Tibial nerve (tissue), 4 donors: ENCODE measurements at regions not wholly inside any gene's neighbourhood (a gene's known extent, or its start where the extent isn't known, plus 50 kb on each side); places are given as distances from the start of the nearest gene placed in this dataset.

Experiments used
- DNase-seq, 2 donors: peaks; one replicate each; pipeline ENCODE4 v3.0.0-alpha.2; 2019; ENCODE audit warnings: low spot score in 2 of 2
- H3K27ac ChIP-seq, 4 donors: fragments of 200-600 bp; sonication (generic) in 3 of 4; one replicate each; pipeline ENCODE4 v1.5.1; 2017 to 2019; ENCODE audit warnings: mild to moderate bottlenecking in 1 of 4
- H3K27me3 ChIP-seq, 2 donors: fragments of 200-600 bp; sonication (generic) in 1 of 2; one replicate each; pipeline versions ENCODE4 v1.5.1 to v1.6.0; 2017 to 2019
- H3K36me3 ChIP-seq, 3 donors: fragments of 200-600 bp; sonication (generic); one replicate each; pipeline ENCODE4 v1.5.1; 2018 to 2019
- H3K4me1 ChIP-seq, 4 donors: fragments of 200-600 bp; sonication (generic) in 3 of 4; one replicate each; pipeline ENCODE4 v1.5.1; 2017 to 2019
- H3K4me3 ChIP-seq, 4 donors: fragments of 200-600 bp; sonication (generic) in 3 of 4; one replicate each; pipeline ENCODE4 v1.5.1; 2017 to 2019; ENCODE audit warnings: mild to moderate bottlenecking in 1 of 4, moderate library complexity in 1 of 4
- H3K9me3 ChIP-seq, 4 donors: fragments of 200-600 bp; sonication (generic) in 3 of 4; one replicate each; pipeline ENCODE4 v1.5.1; 2017 to 2019
- EP300 ChIP-seq, 2 donors: sonication (generic); formaldehyde crosslinking; IDR thresholded peaks; one replicate each; pipeline ENCODE4 v1.6.1; 2017; ENCODE audit warnings: antibody characterized with exemption in 2 of 2, mild to moderate bottlenecking in 1 of 2
- POLR2A ChIP-seq, 2 donors: fragments of 450-650 bp; IDR thresholded peaks; one replicate each; pipeline ENCODE4 v1.6.1; 2017; ENCODE audit warnings: antibody characterized with exemption in 2 of 2, mild to moderate bottlenecking in 2 of 2, moderate library complexity in 2 of 2
- WGBS, 2 donors: methylation state at CpG; one replicate each; pipeline ENCODE4 v1.1.5; 2018; 5-methylcytosine and 5-hydroxymethylcytosine counted together
- small RNA-seq: library from RNA; depleted of rRNA; stranded (forward); fragments of <200 nt; gene quantifications from one replicate; pipeline ENCODE3, GENCODE V24; 2016
- TF ChIP-seq, protein P1 (sequence below), 5 experiments: fragments of 200-600 bp in 3 of 5; fragments of 450-650 bp in 2 of 5; sonication (generic) in 3 of 5; IDR thresholded peaks; one replicate each; pipeline ENCODE4 v1.5.1; 2016 to 2019; ENCODE audit warnings: antibody characterized with exemption in 5 of 5, mild to moderate bottlenecking in 3 of 5, moderate library complexity in 2 of 5

DNA sequence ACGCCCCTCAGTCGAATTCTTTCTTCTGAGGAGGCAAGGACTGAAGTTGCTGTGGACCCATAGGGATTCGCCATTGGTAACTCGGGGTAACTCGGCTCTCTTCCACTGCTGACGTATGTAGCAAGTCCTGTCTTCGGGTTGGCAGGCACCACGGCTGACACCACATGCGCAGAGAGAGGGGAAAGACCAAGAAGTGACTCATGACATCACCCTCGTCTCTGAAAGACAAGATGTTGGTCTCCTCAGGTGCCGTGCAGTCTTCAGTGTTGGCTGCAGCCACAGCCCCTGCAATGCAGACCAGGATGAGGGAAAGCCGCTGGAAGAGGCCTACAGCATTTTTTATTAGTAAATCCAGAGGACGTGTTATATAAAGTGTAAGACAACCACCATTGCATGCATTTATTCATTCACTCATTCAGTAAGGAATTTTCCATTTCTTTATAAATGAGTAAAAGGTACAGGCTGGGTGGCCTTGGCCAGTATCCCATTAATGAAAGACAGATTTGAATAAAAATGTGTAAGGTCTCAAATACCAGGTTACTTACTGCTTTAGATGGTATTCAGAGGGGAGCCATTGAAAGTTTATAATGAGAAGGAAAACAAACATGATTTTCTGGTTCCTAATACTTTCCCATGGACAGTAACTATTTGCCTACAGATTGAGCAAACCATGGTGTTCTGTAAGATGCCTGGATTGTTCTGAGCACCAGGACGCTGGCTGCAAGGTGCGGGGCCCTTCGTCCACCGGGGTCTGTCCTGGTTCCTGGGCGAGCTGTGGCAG, 50.7 kb upstream of the IRF2BP2 start:
- H3K36me3 ChIP-seq: no peaks in the 10 kb centered on the region
- no peak for DNase-seq
- 82 to 90% methylated on average over 18 of the region's 18 CpGs for WGBS, 2 donors
- H3K4me1 ChIP-seq: peaks cover 0 to 31% (median 0%) of the 10 kb centered on the region in 4 donors
- H3K4me3 ChIP-seq: no peak overlapping the region
- H3K27me3 ChIP-seq: no peaks in the 10 kb centered on the region
- TF ChIP-seq, protein P1, sequence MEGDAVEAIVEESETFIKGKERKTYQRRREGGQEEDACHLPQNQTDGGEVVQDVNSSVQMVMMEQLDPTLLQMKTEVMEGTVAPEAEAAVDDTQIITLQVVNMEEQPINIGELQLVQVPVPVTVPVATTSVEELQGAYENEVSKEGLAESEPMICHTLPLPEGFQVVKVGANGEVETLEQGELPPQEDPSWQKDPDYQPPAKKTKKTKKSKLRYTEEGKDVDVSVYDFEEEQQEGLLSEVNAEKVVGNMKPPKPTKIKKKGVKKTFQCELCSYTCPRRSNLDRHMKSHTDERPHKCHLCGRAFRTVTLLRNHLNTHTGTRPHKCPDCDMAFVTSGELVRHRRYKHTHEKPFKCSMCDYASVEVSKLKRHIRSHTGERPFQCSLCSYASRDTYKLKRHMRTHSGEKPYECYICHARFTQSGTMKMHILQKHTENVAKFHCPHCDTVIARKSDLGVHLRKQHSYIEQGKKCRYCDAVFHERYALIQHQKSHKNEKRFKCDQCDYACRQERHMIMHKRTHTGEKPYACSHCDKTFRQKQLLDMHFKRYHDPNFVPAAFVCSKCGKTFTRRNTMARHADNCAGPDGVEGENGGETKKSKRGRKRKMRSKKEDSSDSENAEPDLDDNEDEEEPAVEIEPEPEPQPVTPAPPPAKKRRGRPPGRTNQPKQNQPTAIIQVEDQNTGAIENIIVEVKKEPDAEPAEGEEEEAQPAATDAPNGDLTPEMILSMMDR (IDR thresholded peaks at IDR 0.05): no peak
- TF ChIP-seq POLR2A (IDR thresholded peaks at IDR 0.05): no peak
- TF ChIP-seq EP300 (IDR thresholded peaks at IDR 0.05): no peak
- no peaks in the 10 kb centered on the region for H3K9me3 ChIP-seq
- H3K27ac ChIP-seq: no peak overlapping the region

Small RNA genes in the stretch of these regions (small RNA-seq; reads per million reads assigned to genes)
- gene RNY4P16: 0.28 reads per million
